ENCODE measurements at regions not wholly inside any gene's neighbourhood (a gene's known extent, or its start where the extent isn't known, plus 50 kb on each side); places are given as distances from the start of the nearest gene placed in this dataset.

- ChIA-PET CTCF (no interaction called here), POLR2A (ENCODE audit: low non-redundant PET) (no interaction called here)
- no peak for TF ChIP-seq EZH2 (IDR thresholded peaks at IDR 0.05; ENCODE audit: borderline replicate concordance, low read depth, low read length, poor library complexity, severe bottlenecking)
- TF ChIP-seq, protein P1, sequence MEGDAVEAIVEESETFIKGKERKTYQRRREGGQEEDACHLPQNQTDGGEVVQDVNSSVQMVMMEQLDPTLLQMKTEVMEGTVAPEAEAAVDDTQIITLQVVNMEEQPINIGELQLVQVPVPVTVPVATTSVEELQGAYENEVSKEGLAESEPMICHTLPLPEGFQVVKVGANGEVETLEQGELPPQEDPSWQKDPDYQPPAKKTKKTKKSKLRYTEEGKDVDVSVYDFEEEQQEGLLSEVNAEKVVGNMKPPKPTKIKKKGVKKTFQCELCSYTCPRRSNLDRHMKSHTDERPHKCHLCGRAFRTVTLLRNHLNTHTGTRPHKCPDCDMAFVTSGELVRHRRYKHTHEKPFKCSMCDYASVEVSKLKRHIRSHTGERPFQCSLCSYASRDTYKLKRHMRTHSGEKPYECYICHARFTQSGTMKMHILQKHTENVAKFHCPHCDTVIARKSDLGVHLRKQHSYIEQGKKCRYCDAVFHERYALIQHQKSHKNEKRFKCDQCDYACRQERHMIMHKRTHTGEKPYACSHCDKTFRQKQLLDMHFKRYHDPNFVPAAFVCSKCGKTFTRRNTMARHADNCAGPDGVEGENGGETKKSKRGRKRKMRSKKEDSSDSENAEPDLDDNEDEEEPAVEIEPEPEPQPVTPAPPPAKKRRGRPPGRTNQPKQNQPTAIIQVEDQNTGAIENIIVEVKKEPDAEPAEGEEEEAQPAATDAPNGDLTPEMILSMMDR (conservative IDR thresholded peaks at IDR 0.05; ENCODE audit: low read depth, low read length), result no peak
- Histone ChIP-seq H3K4me3 (ENCODE audit: low read depth, low read length, poor library complexity, severe bottlenecking) (no peak overlapping the region), H3K27me3 (replicated peaks; ENCODE audit: insufficient read depth, low read depth, low read length, poor library complexity) (no peaks in the 10 kb centered on the region), H3K4me1 (ENCODE audit: insufficient read depth, low read length, poor library complexity, severe bottlenecking) (no peaks in the 10 kb centered on the region), H3K36me3 (ENCODE audit: insufficient read depth, low read length, poor library complexity, severe bottlenecking) (no peaks in the 10 kb centered on the region), H3K27ac (ENCODE audit: low read depth, low read length, poor library complexity, severe bottlenecking) (no peak overlapping the region), H3K9me3 (ENCODE audit: low read depth, low read length, poor library complexity, severe bottlenecking) (no peaks in the 10 kb centered on the region)
- intact Hi-C loops (cut with micrococcal nuclease; ENCODE audit: unreplicated experiment), result loop anchor here (5.0 to 10.0 kb wide), 3 partner anchors 87 to 1093 kb away; no protein-coding TSS in a partner anchor
- no peak for DNase-seq (ENCODE audit: low spot score)
- BruUV-seq (replicated peaks), result no TSS peak
Measured at GRCh38 chr4:120158841-120159463, 92.3 kb upstream of the MAD2L1 start.

DNA sequence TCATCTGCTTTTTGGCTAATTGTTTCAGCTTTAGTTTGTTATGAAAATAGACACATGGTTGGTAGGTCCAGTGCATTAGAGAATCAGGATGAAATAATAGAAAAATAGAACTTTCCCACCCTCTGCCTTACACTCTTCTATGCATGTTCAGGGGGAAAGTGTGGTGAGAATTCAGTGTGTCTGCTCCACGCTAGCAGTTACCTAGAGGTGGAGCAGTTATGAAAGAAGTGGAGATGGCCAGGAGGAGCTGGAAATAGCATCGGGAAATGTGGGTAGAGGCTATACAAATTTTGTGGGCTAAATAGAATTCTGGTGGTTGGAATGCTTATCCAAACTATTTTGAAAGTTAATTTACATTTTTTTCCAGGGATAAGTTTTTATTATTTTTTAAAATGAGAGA, 91.4 kb upstream of the MAD2L1 start:
- no TSS peak for BruUV-seq (replicated peaks)
- Histone ChIP-seq H3K27ac (ENCODE audit: low read depth, low read length, poor library complexity, severe bottlenecking) (no peak overlapping the region), H3K27me3 (replicated peaks; ENCODE audit: insufficient read depth, low read depth, low read length, poor library complexity) (no peaks in the 10 kb centered on the region), H3K4me1 (ENCODE audit: insufficient read depth, low read length, poor library complexity, severe bottlenecking) (no peaks in the 10 kb centered on the region), H3K9me3 (ENCODE audit: low read depth, low read length, poor library complexity, severe bottlenecking) (no peaks in the 10 kb centered on the region), H3K4me3 (ENCODE audit: low read depth, low read length, poor library complexity, severe bottlenecking) (no peak overlapping the region), H3K36me3 (ENCODE audit: insufficient read depth, low read length, poor library complexity, severe bottlenecking) (no peaks in the 10 kb centered on the region)
- no peak for DNase-seq (ENCODE audit: low spot score)
- ChIA-PET POLR2A (ENCODE audit: low non-redundant PET) (no interaction called here), CTCF (no interaction called here)
- intact Hi-C loops (cut with micrococcal nuclease; ENCODE audit: unreplicated experiment), result loop anchor here (5.0 to 10.0 kb wide), 3 partner anchors 86 to 1094 kb away; no protein-coding TSS in a partner anchor
- no peak for TF ChIP-seq EZH2 (IDR thresholded peaks at IDR 0.05; ENCODE audit: borderline replicate concordance, low read depth, low read length, poor library complexity, severe bottlenecking)
- TF ChIP-seq, protein P1 (conservative IDR thresholded peaks at IDR 0.05; ENCODE audit: low read depth, low read length), result no peak

DNA sequence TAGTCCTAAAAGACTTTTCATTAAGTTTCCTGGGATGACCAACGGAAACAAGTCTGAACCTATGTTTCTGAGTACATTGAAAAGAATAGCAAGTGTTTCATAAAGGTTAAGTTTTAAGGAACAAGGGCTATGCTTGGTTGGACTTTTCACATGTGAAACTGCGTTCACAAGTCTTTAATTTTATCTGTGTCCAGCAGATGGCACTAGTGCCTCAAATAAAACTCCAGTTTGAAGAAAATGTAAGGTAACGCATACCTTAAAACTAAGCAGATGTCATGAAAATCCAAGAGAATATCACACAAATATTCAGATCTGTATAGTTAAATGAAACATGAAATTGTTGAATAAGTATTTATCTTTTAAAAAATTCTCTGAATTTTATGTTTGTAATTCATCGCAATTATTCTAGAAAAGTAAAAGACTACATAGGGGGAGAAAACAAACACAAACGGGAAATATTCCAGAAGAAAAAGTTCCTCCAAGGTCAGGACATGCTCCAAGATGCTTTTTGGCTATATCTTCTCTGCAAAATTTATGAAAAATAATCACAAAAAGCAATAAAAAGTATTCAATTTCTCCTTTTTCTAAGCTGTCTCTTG, 89.6 kb upstream of the MAD2L1 start:
- intact Hi-C loops (cut with micrococcal nuclease; ENCODE audit: unreplicated experiment), result loop anchor here (2.0 to 10.0 kb wide), 4 partner anchors 84 to 1096 kb away; no protein-coding TSS in a partner anchor
- Histone ChIP-seq H3K27me3 (replicated peaks; ENCODE audit: insufficient read depth, low read depth, low read length, poor library complexity) (no peaks in the 10 kb centered on the region), H3K36me3 (ENCODE audit: insufficient read depth, low read length, poor library complexity, severe bottlenecking) (no peaks in the 10 kb centered on the region), H3K4me1 (ENCODE audit: insufficient read depth, low read length, poor library complexity, severe bottlenecking) (no peaks in the 10 kb centered on the region), H3K9me3 (ENCODE audit: low read depth, low read length, poor library complexity, severe bottlenecking) (no peaks in the 10 kb centered on the region), H3K4me3 (ENCODE audit: low read depth, low read length, poor library complexity, severe bottlenecking) (no peak overlapping the region), H3K27ac (ENCODE audit: low read depth, low read length, poor library complexity, severe bottlenecking) (no peak overlapping the region)
- DNase-seq (ENCODE audit: low spot score), result peak; percentile 73
- TF ChIP-seq, protein P1 (conservative IDR thresholded peaks at IDR 0.05; ENCODE audit: low read depth, low read length), result peak; percentile 69
- no peak for TF ChIP-seq EZH2 (IDR thresholded peaks at IDR 0.05; ENCODE audit: borderline replicate concordance, low read depth, low read length, poor library complexity, severe bottlenecking)
- POLR2A ChIA-PET (ENCODE audit: low non-redundant PET), result no interaction called here
- BruUV-seq (replicated peaks), result no TSS peak
- CTCF ChIA-PET, result no interaction called here
